ENCODE measurements at regions not wholly inside any gene's neighbourhood (a gene's known extent, or its start where the extent isn't known, plus 50 kb on each side); places are given as distances from the start of the nearest gene placed in this dataset.

- H3K27ac ChIP-seq (ENCODE audit: low read length): no peak overlapping the region
These were observed 179.1 kb downstream of the TFAP2C start for GRCh38 chr20:56808117-56808725.

DNA sequence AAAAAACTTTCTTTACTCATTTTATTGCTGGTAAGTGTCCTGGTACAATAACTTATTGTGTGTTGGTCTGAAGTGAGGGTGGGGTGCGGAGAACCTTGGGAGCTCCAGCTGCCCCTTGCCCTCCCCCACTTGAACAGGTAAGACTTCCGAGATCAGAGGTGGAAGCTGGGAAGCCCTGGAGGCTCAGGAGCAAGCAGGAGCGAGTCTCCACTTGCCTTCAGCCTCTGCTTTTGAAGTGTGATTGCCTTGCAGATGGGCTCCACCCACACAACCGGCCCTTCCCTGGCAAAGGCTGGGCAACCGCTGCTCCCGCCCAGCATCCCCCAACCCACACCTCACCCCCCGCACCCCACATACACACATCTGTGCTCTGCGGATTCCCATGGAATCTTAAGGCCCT lies 179.6 kb downstream of the TFAP2C start:
- Histone ChIP-seq H3K27ac (ENCODE audit: low read length) (no peak overlapping the region), H3K4me3 (ENCODE audit: low read depth in 2 of 2, low read length in 2 of 2) (no peak overlapping the region), H3K9me3 (ENCODE audit: control insufficient read depth, insufficient read depth, low read depth, low read length) (no peaks in the 10 kb centered on the region), H3K36me3 (ENCODE audit: control insufficient read depth, insufficient read depth, low read length) (no peaks in the 10 kb centered on the region), H3K27me3 (ENCODE audit: control insufficient read depth, insufficient read depth, low read length) (no peaks in the 10 kb centered on the region), H3K4me1 (ENCODE audit: control insufficient read depth, insufficient read depth, low read length) (peaks cover 4% of the 10 kb centered on the region)
- BruUV-seq (replicated peaks): no TSS peak
- ATAC-seq (no peak), DNase-seq (ENCODE audit: low read depth, low spot score) (no peak)
- in situ Hi-C loops (cut with HindIII; ENCODE audit: low pct_unique_long_range_greater_than_20kb, low sequenced_read_pairs): no loop called here
- intact Hi-C loops (cut with micrococcal nuclease; ENCODE audit: unreplicated experiment): no loop called here
- ChIA-PET CTCF (interaction anchor here (0.6 kb wide), 1 partner anchor 1849 kb away, joined by 4 read pairs; no protein-coding TSS in a partner anchor), POLR2A (no interaction called here)
- TF ChIP-seq POLR2AphosphoS5 (IDR thresholded peaks at IDR 0.05; ENCODE audit: low read depth, low read length): no peak
- TF ChIP-seq, protein P1, sequence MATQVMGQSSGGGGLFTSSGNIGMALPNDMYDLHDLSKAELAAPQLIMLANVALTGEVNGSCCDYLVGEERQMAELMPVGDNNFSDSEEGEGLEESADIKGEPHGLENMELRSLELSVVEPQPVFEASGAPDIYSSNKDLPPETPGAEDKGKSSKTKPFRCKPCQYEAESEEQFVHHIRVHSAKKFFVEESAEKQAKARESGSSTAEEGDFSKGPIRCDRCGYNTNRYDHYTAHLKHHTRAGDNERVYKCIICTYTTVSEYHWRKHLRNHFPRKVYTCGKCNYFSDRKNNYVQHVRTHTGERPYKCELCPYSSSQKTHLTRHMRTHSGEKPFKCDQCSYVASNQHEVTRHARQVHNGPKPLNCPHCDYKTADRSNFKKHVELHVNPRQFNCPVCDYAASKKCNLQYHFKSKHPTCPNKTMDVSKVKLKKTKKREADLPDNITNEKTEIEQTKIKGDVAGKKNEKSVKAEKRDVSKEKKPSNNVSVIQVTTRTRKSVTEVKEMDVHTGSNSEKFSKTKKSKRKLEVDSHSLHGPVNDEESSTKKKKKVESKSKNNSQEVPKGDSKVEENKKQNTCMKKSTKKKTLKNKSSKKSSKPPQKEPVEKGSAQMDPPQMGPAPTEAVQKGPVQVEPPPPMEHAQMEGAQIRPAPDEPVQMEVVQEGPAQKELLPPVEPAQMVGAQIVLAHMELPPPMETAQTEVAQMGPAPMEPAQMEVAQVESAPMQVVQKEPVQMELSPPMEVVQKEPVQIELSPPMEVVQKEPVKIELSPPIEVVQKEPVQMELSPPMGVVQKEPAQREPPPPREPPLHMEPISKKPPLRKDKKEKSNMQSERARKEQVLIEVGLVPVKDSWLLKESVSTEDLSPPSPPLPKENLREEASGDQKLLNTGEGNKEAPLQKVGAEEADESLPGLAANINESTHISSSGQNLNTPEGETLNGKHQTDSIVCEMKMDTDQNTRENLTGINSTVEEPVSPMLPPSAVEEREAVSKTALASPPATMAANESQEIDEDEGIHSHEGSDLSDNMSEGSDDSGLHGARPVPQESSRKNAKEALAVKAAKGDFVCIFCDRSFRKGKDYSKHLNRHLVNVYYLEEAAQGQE (IDR thresholded peaks at IDR 0.05; ENCODE audit: insufficient read depth in 1 of 2, low read depth in 2 of 2, low read length in 1 of 2): no peak
- no peak for TF ChIP-seq SIN3A (IDR thresholded peaks at IDR 0.05; ENCODE audit: borderline replicate concordance, insufficient read depth, low read depth, low read length)
- no peak for TF ChIP-seq TCF7L2 (IDR thresholded peaks at IDR 0.05; ENCODE audit: low read depth, low read length)
- TF ChIP-seq, protein P2, sequence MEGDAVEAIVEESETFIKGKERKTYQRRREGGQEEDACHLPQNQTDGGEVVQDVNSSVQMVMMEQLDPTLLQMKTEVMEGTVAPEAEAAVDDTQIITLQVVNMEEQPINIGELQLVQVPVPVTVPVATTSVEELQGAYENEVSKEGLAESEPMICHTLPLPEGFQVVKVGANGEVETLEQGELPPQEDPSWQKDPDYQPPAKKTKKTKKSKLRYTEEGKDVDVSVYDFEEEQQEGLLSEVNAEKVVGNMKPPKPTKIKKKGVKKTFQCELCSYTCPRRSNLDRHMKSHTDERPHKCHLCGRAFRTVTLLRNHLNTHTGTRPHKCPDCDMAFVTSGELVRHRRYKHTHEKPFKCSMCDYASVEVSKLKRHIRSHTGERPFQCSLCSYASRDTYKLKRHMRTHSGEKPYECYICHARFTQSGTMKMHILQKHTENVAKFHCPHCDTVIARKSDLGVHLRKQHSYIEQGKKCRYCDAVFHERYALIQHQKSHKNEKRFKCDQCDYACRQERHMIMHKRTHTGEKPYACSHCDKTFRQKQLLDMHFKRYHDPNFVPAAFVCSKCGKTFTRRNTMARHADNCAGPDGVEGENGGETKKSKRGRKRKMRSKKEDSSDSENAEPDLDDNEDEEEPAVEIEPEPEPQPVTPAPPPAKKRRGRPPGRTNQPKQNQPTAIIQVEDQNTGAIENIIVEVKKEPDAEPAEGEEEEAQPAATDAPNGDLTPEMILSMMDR (IDR thresholded peaks at IDR 0.05): no peak

More at GRCh38 chr20:56808117-56808725, 179.1 kb downstream of the TFAP2C start:
- BruUV-seq (replicated peaks): no TSS peak
- Histone ChIP-seq H3K9me3 (ENCODE audit: control insufficient read depth, insufficient read depth, low read depth, low read length) (no peaks in the 10 kb centered on the region), H3K36me3 (ENCODE audit: control insufficient read depth, insufficient read depth, low read length) (no peaks in the 10 kb centered on the region), H3K27me3 (ENCODE audit: control insufficient read depth, insufficient read depth, low read length) (no peaks in the 10 kb centered on the region), H3K4me1 (ENCODE audit: control insufficient read depth, insufficient read depth, low read length) (peaks cover 4% of the 10 kb centered on the region), H3K4me3 (ENCODE audit: low read depth in 2 of 2, low read length in 2 of 2) (no peak overlapping the region)
- TF ChIP-seq TCF7L2 (IDR thresholded peaks at IDR 0.05; ENCODE audit: low read depth, low read length) (no peak), POLR2AphosphoS5 (IDR thresholded peaks at IDR 0.05; ENCODE audit: low read depth, low read length) (no peak), SIN3A (IDR thresholded peaks at IDR 0.05; ENCODE audit: borderline replicate concordance, insufficient read depth, low read depth, low read length) (no peak)
- TF ChIP-seq, protein P1 (IDR thresholded peaks at IDR 0.05; ENCODE audit: insufficient read depth in 1 of 2, low read depth in 2 of 2, low read length in 1 of 2): no peak
- TF ChIP-seq, protein P2 (IDR thresholded peaks at IDR 0.05): no peak
- ATAC-seq (no peak), DNase-seq (ENCODE audit: low read depth, low spot score) (no peak)
- intact Hi-C loops (cut with micrococcal nuclease; ENCODE audit: unreplicated experiment): no loop called here
- ChIA-PET POLR2A (no interaction called here), CTCF (interaction anchor here (0.6 kb wide), 1 partner anchor 1848 kb away, joined by 4 read pairs; no protein-coding TSS in a partner anchor)
- in situ Hi-C loops (cut with HindIII; ENCODE audit: low pct_unique_long_range_greater_than_20kb, low sequenced_read_pairs): no loop called here
